Prostate gland (tissue), 2 donors: ENCODE measurements at regions not wholly inside any gene's neighbourhood (a gene's known extent, or its start where the extent isn't known, plus 50 kb on each side); places are given as distances from the start of the nearest gene placed in this dataset.

Experiments
- POLR2A ChIP-seq: fragments of 450-650 bp; IDR thresholded peaks from one replicate; pipeline ENCODE4 v1.6.1; 2016; ENCODE audit warnings: antibody characterized with exemption, mild to moderate bottlenecking
- POLR2AphosphoS5 ChIP-seq: sonication (generic); formaldehyde crosslinking; IDR thresholded peaks from one replicate; pipeline ENCODE4 v1.6.1; 2017; ENCODE audit warnings: antibody characterized with exemption
- TF ChIP-seq, protein P1 (sequence below), 4 experiments: fragments of 200-600 bp in 2 of 4; fragments of 450-650 bp in 2 of 4; sonication (generic) in 2 of 4; IDR thresholded peaks; 1 replicate in 3 of 4; 2 replicates in 1 of 4; pipeline ENCODE4 v1.5.1; 2016 to 2019; ENCODE audit warnings: antibody characterized with exemption in 4 of 4, mild to moderate bottlenecking in 2 of 4, moderate library complexity in 2 of 4

DNA sequence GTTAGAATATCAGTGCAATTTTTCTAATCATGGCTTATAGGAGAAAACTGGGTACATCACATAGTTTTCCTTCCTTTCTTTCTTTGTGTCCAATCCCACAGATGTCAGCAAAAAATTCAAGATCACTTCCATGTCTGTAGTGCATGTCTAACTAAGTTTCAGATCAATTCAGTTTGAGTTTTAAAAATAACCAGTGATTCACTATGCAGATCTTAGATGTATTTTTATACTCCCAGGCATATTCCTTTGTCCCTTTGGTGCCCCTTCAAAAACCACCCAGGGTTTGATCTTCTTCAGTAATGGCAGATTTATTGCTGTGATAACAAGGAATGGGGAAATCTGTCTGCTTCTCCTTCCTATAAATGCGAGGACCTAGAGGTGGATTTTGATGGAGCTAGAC, 915.6 kb downstream of the METTL15 start:
- TF ChIP-seq, protein P1, sequence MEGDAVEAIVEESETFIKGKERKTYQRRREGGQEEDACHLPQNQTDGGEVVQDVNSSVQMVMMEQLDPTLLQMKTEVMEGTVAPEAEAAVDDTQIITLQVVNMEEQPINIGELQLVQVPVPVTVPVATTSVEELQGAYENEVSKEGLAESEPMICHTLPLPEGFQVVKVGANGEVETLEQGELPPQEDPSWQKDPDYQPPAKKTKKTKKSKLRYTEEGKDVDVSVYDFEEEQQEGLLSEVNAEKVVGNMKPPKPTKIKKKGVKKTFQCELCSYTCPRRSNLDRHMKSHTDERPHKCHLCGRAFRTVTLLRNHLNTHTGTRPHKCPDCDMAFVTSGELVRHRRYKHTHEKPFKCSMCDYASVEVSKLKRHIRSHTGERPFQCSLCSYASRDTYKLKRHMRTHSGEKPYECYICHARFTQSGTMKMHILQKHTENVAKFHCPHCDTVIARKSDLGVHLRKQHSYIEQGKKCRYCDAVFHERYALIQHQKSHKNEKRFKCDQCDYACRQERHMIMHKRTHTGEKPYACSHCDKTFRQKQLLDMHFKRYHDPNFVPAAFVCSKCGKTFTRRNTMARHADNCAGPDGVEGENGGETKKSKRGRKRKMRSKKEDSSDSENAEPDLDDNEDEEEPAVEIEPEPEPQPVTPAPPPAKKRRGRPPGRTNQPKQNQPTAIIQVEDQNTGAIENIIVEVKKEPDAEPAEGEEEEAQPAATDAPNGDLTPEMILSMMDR (IDR thresholded peaks at IDR 0.05): no peak
- no peak for TF ChIP-seq POLR2A
- TF ChIP-seq POLR2AphosphoS5: no peak
